ENCODE measurements at regions not wholly inside any gene's neighbourhood (a gene's known extent, or its start where the extent isn't known, plus 50 kb on each side); places are given as distances from the start of the nearest gene placed in this dataset.

- H3K4me3 ChIP-seq (ENCODE audit: insufficient read depth, low read length, poor library complexity, severe bottlenecking) = no peak overlapping the region
- H3K4me2 ChIP-seq (ENCODE audit: low read depth, low read length, poor library complexity, severe bottlenecking) = no peak overlapping the region
- no peaks in the 10 kb centered on the region for H3F3A ChIP-seq (ENCODE audit: insufficient read depth)
- H3K79me2 ChIP-seq (ENCODE audit: insufficient read depth, low read length) = no peaks in the 10 kb centered on the region
- no peaks in the 10 kb centered on the region for H4K20me1 ChIP-seq (ENCODE audit: low read depth, low read length)
- no peaks in the 10 kb centered on the region for H3K27me3 ChIP-seq (ENCODE audit: low read length)
- TF ChIP-seq EZH2phosphoT487 (conservative IDR thresholded peaks at IDR 0.05; ENCODE audit: low read length) (no peak), CTCF (IDR thresholded peaks at IDR 0.05; ENCODE audit: insufficient read depth, low read length, poor library complexity, severe bottlenecking) (no peak)
- H3K36me3 ChIP-seq (ENCODE audit: low read length) = no peaks in the 10 kb centered on the region
- H3K9ac ChIP-seq (ENCODE audit: low read length) = no peak overlapping the region
- no peak overlapping the region for H3K27ac ChIP-seq (ENCODE audit: low read depth, low read length)
- H3K9me2 ChIP-seq (replicated peaks; ENCODE audit: insufficient read depth, low read length) = no peaks in the 10 kb centered on the region
- no peaks in the 10 kb centered on the region for H3K9me3 ChIP-seq (ENCODE audit: insufficient read depth, low read length)
- no peak overlapping the region for H2AFZ ChIP-seq (ENCODE audit: low read depth, low read length, severe bottlenecking)
Observed at GRCh38 chr12:105765053-105766014, 373.4 kb downstream of the NUAK1 start.

- Histone ChIP-seq H3K27me3 (ENCODE audit: low read length) (no peaks in the 10 kb centered on the region), H3K4me3 (ENCODE audit: insufficient read depth, low read length, poor library complexity, severe bottlenecking) (no peak overlapping the region), H3K36me3 (ENCODE audit: low read length) (no peaks in the 10 kb centered on the region), H2AFZ (ENCODE audit: low read depth, low read length, severe bottlenecking) (no peak overlapping the region), H3K9ac (ENCODE audit: low read length) (no peak overlapping the region), H3K79me2 (ENCODE audit: insufficient read depth, low read length) (no peaks in the 10 kb centered on the region), H3K9me3 (ENCODE audit: insufficient read depth, low read length) (no peaks in the 10 kb centered on the region), H3F3A (ENCODE audit: insufficient read depth) (no peaks in the 10 kb centered on the region), H3K27ac (ENCODE audit: low read depth, low read length) (no peak overlapping the region), H3K9me2 (replicated peaks; ENCODE audit: insufficient read depth, low read length) (no peaks in the 10 kb centered on the region), H3K4me2 (ENCODE audit: low read depth, low read length, poor library complexity, severe bottlenecking) (no peak overlapping the region), H4K20me1 (ENCODE audit: low read depth, low read length) (no peaks in the 10 kb centered on the region)
- TF ChIP-seq EZH2phosphoT487 (conservative IDR thresholded peaks at IDR 0.05; ENCODE audit: low read length) (no peak), CTCF (IDR thresholded peaks at IDR 0.05; ENCODE audit: insufficient read depth, low read length, poor library complexity, severe bottlenecking) (no peak)
Observed at GRCh38 chr12:105766029-105766428, 372.7 kb downstream of the NUAK1 start.

GRCh38 chr12:105769486-105769885 is 369.3 kb downstream of the NUAK1 start:
- Histone ChIP-seq H4K20me1 (ENCODE audit: low read depth, low read length) (no peaks in the 10 kb centered on the region), H3F3A (ENCODE audit: insufficient read depth) (no peaks in the 10 kb centered on the region), H3K9me2 (replicated peaks; ENCODE audit: insufficient read depth, low read length) (no peaks in the 10 kb centered on the region), H3K9ac (ENCODE audit: low read length) (no peak overlapping the region), H3K4me2 (ENCODE audit: low read depth, low read length, poor library complexity, severe bottlenecking) (no peak overlapping the region), H3K36me3 (ENCODE audit: low read length) (no peaks in the 10 kb centered on the region), H3K27ac (ENCODE audit: low read depth, low read length) (no peak overlapping the region), H2AFZ (ENCODE audit: low read depth, low read length, severe bottlenecking) (no peak overlapping the region), H3K4me3 (ENCODE audit: insufficient read depth, low read length, poor library complexity, severe bottlenecking) (no peak overlapping the region), H3K9me3 (ENCODE audit: insufficient read depth, low read length) (no peaks in the 10 kb centered on the region), H3K79me2 (ENCODE audit: insufficient read depth, low read length) (no peaks in the 10 kb centered on the region), H3K27me3 (ENCODE audit: low read length) (no peaks in the 10 kb centered on the region)
- TF ChIP-seq EZH2phosphoT487 (conservative IDR thresholded peaks at IDR 0.05; ENCODE audit: low read length) (no peak), CTCF (IDR thresholded peaks at IDR 0.05; ENCODE audit: insufficient read depth, low read length, poor library complexity, severe bottlenecking) (no peak)
